HG02943 (cell line): ENCODE measurements at regions not wholly inside any gene's neighbourhood (a gene's known extent, or its start where the extent isn't known, plus 50 kb on each side); places are given as distances from the start of the nearest gene placed in this dataset.

Experiments
- ATAC-seq: cut with Tn5 transposase; IDR thresholded peaks from one replicate; pipeline ENCODE4 v1.9.1; 2021; ENCODE audit warnings: mild to moderate bottlenecking, low read depth, moderate library complexity; ENCODE audit not compliant: unreplicated experiment

- no peak for ATAC-seq
Measured at GRCh38 chr4:13081830-13082229, 402.3 kb downstream of the RAB28 start.

DNA sequence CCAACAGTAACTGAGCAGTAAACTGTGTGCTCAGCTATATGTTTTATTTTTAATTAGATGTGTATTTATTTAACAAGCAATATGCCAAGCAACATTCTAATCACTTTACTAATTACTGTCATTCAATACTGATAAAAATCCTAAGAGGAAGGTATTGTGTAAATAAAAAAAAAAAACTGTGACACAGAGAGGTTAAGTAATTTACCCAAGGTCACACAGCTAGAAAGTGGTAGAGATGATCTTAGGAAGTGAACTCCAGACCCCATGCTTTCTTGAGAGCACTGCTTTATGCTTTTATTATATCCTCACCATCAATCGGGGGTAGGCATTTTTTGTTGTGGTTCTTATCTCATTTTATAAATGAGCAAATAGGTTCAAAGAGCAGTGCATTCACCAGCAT lies 417.1 kb downstream of the RAB28 start:
- ATAC-seq: no peak

GRCh38 chr4:13059019-13059418 lies 425.1 kb downstream of the RAB28 start:
- ATAC-seq: no peak

DNA sequence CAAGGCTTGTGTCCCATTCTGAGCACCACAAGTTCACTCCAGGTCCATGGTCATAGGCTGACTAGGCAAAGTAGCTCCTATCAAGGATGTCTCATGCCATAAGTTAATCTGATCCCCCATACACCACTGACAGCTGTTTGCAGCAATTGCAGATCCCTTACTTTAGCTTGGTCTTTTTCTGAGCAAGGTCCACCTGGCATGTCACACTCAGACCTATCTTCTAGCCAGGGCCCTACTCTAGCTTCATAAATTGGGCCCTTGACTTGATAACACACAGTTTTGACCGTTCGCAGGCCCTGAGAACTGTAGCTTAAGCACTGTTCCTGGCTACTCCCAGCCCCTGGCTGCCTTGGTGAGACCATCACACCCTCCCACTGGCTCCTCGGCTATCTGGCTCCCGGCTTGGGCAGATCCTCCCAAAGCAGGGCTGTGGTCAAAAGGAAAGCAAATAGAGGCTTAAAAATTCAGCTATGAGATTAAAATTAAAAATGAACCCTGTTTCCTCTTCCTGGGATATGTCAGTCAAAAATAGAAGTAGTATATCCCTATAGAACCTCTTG lies 427.4 kb downstream of the RAB28 start:
- no peak for ATAC-seq

DNA sequence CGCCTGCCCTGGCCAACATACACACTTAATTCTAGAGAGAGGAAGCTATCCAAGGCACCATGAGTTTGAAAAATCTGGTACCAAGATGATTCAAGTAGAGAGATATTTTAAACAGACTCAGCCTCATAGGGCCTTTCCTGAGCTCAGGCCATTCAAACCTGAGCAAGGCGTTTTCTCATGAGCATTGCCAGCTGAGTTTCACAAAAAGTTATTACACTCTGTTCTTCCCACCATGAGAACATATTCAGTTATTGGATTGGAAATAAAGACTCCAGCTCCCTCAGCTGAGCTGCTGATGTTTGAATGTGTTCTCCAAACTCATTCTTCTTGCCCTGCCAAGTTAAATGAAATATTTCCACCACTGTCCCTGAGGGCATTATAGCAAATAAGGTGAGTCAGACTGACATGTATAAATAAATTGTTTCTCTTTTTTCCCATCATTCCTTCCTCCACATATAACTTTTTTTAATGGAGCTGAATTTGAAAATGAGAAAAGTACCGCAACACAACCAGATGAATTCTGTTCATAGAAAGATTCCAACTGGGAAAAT lies 429.6 kb downstream of the RAB28 start:
- ATAC-seq: no peak

DNA sequence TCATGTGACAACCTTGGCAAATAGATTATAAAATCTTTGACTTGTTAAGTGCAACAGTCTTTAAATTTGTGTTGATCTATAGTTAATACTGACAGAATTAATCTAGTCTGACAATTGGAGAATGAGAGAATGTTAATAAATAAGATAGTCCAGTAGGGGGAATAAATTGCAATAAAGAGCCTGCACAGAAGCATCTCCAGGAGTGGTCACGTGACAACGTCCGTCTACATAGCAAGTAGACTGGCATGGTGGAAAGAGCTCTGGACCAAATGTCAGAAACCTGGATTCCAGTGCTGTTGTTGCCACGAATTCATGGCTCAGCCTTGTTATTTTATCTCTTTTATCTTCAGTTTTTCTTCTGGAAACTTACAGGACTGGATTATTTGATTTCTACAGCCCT lies 436.5 kb downstream of the RAB28 start:
- ATAC-seq: no peak

DNA sequence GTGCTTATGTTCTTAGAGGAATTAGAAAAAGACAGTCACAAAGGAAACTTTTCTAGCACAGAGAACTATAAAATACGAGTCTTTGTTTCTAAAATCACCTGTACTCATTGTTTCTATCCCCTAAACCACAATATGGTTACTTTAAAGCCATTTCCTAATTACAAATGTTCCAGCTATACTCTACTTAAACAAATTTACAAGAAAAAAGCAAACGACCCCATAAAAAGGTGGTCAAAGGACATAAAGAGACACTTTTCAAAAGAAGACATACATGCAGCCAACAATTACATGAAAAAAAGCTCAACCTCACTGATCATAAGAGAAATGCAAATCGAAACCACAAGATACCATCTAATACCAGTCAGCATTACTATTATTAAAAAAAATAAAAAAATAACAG lies 447.3 kb downstream of the RAB28 start:
- ATAC-seq: no peak

DNA sequence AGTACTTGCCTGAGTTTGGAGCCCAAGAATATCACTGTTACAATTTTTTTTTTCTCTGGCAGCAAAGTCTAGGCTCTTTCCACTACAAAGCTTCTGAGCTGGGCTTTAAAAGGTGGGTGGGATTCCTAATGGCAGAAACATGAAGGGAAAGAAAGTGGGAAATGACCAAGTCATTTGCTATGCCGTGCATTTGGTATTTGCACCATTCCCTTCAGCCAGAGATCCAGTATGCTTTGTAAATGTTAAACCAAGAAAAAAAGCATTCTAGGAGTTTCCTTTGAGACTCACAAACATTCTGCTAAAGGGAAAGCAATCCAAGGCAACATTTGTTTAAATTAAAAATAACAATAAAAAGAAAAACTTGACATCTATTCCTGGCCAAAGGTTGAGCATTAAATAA lies 451.2 kb downstream of the RAB28 start:
- ATAC-seq: no peak

GRCh38 chr4:13024147-13025105 lies 459.7 kb downstream of the RAB28 start:
- ATAC-seq: no peak

- no peak for ATAC-seq
Measured at GRCh38 chr4:13007802-13008470, 476.2 kb downstream of the RAB28 start.

DNA sequence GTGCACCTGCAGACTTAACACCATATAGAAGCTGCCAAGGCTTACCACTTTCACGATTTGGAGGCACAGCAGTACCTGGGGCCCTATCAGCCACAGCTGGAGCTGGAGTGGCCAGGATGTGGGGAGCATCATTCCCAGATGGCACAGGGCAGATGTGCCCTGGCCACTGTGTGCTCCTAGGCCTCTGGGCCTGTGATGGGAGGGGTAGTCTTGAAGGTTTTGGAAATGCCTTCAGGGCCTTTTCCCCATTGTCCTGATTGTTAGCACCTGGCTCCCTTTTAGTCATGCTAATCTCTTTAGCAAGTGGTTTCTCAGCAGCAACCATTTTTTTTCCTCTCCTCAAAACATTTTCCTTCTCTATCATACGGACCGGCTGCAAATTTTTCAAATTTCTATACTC lies 490.2 kb downstream of the RAB28 start:
- ATAC-seq: no peak

DNA sequence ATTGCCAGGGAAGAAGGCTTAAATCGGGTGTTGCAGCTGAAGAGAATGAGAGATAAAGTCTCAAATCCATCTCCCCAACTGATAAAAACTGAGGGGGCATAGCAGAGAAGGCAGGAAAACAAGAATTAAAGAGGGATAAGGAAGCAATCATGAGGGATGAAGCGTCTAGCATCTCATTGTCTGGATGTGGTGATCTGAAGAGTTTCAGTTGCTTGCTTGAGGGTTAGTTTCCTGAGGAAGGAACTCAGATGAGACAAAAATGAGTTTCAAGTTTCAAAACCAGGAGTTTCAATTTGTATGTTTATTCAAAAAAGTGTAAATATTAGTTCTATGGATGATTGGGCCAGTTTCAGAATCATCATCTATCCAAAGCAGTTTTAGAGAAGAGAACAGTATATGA lies 496.9 kb downstream of the RAB28 start:
- no peak for ATAC-seq

DNA sequence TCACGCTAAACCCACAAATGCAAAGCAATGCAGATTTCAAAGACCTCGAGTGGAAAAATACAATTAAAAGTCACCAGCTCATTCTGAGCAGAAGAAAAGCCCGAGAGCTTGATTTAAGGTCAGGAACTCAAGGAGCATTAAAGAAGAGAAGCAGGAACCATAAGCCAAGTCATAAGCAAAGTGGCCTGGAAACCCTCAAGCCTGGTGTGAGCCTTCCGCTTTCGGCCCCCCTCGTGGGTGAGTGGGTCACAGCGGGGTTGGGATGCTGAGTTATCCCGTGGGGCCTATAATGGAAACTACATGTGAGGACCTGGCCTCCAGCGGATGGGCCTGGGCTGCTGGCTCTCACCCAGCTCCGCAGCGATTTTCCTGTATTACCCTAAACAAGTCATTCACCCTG lies 504.3 kb downstream of the RAB28 start:
- no peak for ATAC-seq

GRCh38 chr4:12978310-12978709 lies 505.8 kb downstream of the RAB28 start:
- ATAC-seq: no peak

DNA sequence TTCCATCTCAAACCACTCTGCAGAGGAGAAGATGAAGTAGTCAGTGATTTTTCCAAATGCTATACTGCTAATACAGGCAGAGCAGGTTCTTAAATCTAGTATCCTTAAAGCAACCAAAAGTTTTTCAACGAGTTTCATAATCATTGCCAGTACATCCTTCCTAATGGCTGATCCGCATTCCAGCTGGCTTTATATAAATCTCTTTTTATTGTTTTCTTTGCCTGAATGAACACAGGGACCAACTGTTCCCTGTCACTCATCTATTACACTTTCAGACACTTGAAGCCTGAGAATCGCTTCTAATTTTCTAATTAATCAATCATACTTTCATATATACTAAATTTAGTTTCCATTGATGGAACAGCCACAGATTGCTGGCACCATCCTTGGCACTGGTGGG lies 508.6 kb downstream of the RAB28 start:
- no peak for ATAC-seq

DNA sequence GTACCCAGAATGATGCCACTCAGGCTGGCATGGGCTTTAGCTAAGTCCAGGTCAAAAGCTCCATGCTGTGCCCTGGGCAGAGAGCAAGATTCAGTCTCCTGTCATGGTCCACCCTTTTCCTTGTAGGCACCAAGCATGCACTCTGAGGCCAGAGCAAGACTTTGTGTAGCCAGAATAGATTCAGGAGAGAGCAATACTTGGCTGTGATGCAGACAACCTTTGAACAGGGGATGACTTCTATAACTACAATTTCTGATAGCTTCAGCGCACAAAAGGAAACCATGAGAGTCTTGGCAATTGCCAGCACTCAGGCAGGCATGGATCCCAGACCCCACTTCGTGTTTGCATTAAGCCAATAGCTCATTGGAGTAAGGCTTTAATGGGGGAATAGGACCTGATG lies 510.6 kb downstream of the RAB28 start:
- no peak for ATAC-seq

DNA sequence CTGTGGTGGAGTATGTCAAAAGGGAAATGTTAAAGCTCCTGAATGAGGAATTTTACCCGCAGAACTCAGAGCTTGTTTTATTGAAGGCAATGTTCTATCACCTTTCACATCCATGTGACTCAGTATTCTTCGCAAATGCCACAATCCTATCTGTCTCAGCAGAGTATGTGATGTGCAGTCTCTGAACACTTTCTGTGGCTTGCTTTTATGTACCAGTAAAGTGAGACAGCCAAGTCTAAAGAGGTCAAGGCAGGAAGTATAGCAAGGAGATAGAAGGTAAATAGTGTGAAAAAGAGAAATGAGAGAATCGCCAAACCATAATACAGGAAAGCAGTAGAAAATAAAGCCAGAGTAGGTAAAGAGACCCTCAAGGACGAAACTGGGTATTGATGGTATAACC lies 515.8 kb downstream of the RAB28 start:
- no peak for ATAC-seq

GRCh38 chr4:12966726-12967125 lies 517.4 kb downstream of the RAB28 start:
- ATAC-seq: no peak

- no peak for ATAC-seq
Measured at GRCh38 chr4:12965334-12965733, 518.8 kb downstream of the RAB28 start.

- ATAC-seq: no peak
Measured at GRCh38 chr4:12963912-12964311, 520.2 kb downstream of the RAB28 start.

DNA sequence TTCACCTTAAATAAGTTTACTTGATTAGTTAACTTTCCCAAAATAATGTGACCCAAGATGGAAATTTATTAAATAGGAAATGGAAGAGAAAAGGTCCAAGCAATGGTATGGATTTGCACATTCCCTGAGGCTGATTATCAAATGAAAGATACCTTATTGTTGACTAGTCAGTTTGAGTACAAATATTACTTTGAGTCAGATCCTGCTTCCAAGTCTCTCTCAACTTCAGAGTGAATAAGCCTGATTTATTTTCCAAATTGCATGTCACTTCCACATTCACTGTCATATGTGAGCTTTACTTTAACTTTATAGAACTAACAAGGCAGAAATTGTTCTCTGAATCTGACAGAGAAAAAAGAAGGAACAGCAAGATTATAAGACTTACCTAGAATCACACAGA lies 520.8 kb downstream of the RAB28 start:
- no peak for ATAC-seq
